GM13976 (cell line): ENCODE measurements at regions not wholly inside any gene's neighbourhood (a gene's known extent, or its start where the extent isn't known, plus 50 kb on each side); places are given as distances from the start of the nearest gene placed in this dataset.

Experiments used
- DNase-seq: peaks from one replicate; pipeline ENCODE4 v3.0.0; 2012; ENCODE audit warnings: low spot score
- in situ Hi-C: fragments of 300-500 bp; cut with MboI; formaldehyde crosslinking; loops from one replicate; pipeline ENCODE4 v1.12.0; 2022; ENCODE audit warnings: low sequenced_read_pairs, mixed read lengths, inconsistent platforms; ENCODE audit not compliant: unreplicated experiment
- TF ChIP-seq, protein P1 (sequence below): IDR thresholded peaks from 2 replicates; pipeline ENCODE4 v1.5.1; 2012; ENCODE audit warnings: borderline replicate concordance, mild to moderate bottlenecking; ENCODE audit not compliant: insufficient read depth; ENCODE audit errors: extremely low read depth, missing control alignments, control extremely low read depth

DNA sequence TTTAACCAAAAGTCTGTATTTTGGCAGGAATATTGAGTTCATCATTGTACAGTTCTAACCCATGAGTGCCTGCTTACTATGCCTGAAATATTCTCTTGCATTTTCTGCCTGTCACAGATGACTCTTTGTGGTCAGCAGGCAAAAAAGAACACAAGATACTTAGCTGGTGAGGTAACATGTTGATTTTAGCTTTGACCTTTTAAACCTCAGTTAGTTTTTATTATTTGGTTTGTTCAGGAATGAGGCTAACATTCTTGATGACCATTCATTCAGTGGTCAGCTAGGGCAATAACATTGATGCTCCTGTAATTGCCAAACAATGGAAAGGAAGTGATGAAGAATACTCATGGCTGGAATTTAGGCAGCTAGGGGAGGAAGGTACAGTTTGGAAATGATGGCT lies 491.2 kb downstream of the PIK3C3 start:
- TF ChIP-seq, protein P1, sequence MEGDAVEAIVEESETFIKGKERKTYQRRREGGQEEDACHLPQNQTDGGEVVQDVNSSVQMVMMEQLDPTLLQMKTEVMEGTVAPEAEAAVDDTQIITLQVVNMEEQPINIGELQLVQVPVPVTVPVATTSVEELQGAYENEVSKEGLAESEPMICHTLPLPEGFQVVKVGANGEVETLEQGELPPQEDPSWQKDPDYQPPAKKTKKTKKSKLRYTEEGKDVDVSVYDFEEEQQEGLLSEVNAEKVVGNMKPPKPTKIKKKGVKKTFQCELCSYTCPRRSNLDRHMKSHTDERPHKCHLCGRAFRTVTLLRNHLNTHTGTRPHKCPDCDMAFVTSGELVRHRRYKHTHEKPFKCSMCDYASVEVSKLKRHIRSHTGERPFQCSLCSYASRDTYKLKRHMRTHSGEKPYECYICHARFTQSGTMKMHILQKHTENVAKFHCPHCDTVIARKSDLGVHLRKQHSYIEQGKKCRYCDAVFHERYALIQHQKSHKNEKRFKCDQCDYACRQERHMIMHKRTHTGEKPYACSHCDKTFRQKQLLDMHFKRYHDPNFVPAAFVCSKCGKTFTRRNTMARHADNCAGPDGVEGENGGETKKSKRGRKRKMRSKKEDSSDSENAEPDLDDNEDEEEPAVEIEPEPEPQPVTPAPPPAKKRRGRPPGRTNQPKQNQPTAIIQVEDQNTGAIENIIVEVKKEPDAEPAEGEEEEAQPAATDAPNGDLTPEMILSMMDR, result no peak
- no peak for DNase-seq
- in situ Hi-C loops, result no loop called here

DNA sequence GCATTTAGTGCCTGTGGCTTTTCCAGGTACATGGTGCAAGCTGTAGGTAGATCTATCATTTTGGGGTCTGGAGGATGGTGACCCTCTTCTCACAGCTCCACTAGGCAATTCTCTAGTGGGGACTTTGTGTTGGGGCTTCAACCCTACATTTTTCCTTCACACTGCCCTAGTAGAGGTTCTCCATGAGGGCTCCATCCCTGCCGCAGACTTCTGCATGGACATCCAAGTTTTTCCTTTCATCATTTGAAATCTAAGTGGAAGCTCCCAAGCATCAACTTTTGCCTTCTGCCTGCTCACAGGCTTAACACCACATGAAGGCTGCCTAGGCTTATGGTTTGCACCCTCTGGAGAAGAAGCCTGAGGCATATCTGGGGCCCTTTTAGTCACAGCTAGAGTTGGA lies 492.7 kb downstream of the PIK3C3 start:
- no peak for DNase-seq
- in situ Hi-C loops, result no loop called here
- TF ChIP-seq, protein P1, result no peak

DNA sequence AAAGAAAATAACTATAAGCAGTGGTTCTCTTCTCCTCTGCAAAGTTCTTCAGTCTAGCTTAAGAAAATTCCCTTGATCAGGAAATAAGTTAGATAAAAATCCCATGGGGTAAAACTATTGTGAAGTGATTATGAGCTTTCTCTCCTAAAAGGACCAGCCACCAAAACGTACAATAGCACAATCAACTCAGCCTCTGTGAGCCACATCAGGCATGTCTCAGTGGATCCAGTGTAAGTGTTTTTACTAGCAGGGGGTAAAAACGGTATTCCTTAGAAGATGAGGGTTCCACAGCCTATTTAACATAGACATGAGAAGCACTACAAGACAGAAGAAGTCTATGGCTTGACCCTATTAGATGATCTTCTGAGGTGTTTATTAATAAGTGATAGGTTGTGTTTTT lies 503.2 kb downstream of the PIK3C3 start:
- DNase-seq, result no peak
- TF ChIP-seq, protein P1, result no peak
- in situ Hi-C loops, result no loop called here

DNA sequence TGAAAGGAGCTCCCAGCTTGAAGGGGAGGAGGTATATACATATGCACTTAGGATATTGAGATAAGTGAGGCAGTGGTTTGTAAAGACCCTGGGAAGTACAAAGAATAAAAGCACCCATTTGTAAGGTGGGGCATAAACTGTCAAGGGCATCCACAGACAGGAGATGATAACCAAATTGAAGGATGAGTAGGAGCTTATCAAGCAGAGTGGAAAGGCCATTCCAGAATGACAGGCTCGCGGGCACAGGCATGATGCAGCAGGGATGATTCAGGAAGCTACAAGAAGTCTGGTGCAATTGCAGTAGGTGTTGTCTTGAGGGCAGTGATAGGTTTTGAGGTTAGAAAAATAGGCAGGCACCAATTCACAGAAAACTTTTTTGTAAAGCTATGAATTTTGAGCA lies 504.8 kb downstream of the PIK3C3 start:
- TF ChIP-seq, protein P1, result no peak
- in situ Hi-C loops, result no loop called here
- DNase-seq, result no peak

DNA sequence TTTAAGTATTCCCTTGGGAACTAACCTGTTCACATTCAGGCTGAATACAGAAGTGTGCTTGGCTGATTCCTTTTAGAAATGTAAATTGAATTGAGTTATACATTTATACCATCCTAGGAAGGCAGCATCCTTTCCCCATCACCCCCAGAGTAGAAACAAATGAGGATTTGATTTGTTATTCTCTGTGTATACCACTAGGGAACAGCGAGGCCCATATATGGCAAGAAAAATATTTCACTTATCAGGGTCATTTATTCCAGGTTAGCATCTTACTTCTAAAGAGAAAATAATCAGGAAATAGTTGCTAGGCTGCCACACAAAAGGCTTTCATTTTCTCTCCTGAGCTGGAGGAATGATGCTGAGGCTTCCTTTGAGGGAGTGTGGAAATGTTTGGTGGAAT lies 516.9 kb downstream of the PIK3C3 start:
- TF ChIP-seq, protein P1, result no peak
- in situ Hi-C loops, result no loop called here
- DNase-seq, result no peak

DNA sequence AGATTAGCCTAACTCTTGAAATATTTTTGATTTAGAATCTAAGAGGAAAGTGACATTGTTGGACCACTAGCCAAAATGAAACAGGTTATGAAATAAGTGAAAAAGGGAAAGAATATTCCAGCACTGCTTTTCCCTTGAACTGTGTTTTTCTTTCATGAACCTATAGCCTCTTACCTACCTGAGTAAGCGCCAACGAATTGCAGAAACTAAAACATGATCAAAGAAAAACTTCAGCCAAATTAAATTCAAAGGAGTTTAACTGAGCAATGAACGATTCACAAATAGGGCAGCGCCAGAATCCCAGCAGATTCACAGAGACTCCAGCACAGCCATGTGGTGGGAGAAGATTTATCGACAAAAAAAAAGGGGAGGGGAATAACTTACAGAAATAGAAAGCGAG lies 518.6 kb downstream of the PIK3C3 start:
- TF ChIP-seq, protein P1, result no peak
- DNase-seq, result no peak
- in situ Hi-C loops, result no loop called here

DNA sequence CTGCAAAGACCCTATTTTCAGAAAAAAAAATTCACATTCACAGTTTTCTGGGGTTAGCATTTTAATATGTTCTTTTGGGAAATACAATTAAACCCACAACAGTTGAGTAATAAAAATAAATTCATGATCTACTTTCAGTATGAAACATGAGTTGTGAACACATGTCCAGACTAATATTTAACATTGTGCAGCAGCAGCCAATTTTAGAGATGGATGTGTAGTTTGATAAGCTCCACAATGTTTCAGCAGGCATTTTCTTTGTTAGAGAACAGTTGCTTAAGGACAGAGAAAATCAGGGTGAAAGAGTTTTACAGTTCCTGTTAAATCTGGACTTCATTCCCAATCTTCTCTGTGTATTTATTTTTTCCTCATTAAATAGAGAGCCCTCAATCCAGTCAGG lies 519.5 kb downstream of the PIK3C3 start:
- in situ Hi-C loops, result no loop called here
- TF ChIP-seq, protein P1, result no peak
- DNase-seq, result no peak
